ENCODE measurements at regions not wholly inside any gene's neighbourhood (a gene's known extent, or its start where the extent isn't known, plus 50 kb on each side); places are given as distances from the start of the nearest gene placed in this dataset.

DNA sequence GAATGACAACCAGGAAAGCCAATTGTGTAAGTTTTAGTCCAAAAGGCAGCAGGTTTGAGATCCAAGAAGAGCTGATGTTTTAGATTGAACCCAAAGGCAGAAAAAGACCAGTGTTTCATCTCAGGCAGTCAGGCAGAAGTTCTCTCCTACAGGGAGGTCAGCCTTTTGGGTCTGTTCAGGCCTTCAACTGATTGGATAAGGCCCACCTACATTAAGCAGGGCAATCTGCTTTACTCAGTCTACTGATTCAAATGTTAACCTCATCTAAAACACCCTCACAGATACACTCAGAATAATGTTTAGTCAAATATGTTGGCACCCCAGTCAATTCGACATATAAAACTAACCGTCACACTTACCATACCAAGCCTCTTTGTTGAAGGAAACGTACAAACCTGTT is 134.2 kb upstream of the NEIL3 start:
- TF ChIP-seq, protein P1, sequence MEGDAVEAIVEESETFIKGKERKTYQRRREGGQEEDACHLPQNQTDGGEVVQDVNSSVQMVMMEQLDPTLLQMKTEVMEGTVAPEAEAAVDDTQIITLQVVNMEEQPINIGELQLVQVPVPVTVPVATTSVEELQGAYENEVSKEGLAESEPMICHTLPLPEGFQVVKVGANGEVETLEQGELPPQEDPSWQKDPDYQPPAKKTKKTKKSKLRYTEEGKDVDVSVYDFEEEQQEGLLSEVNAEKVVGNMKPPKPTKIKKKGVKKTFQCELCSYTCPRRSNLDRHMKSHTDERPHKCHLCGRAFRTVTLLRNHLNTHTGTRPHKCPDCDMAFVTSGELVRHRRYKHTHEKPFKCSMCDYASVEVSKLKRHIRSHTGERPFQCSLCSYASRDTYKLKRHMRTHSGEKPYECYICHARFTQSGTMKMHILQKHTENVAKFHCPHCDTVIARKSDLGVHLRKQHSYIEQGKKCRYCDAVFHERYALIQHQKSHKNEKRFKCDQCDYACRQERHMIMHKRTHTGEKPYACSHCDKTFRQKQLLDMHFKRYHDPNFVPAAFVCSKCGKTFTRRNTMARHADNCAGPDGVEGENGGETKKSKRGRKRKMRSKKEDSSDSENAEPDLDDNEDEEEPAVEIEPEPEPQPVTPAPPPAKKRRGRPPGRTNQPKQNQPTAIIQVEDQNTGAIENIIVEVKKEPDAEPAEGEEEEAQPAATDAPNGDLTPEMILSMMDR (IDR thresholded peaks at IDR 0.05) = no peak

DNA sequence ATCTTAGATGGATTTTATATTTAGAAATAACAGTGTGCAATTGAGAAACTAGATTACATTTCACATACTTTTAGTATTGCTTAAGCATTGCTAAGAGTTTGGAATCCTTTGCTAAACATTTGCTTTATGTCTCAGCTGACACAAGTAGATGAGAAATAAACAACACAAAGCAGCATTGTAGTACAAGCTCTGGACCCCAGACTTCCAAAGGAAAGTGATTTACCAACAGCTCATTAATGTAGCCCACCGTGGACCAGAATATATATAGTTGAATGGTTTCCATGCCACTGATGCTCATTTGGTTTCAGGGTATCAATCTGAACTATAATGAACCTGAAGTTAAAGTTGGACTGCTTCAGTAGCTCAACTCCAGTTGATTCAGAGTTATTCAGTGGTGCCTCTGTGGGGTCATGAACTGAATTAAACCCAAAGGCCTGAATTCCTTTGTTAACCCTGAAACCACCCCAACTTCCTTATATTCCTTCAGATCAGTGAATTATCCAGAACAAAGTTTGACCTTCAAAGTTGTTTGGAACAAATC is 132.1 kb upstream of the NEIL3 start:
- TF ChIP-seq, protein P1 (IDR thresholded peaks at IDR 0.05) = no peak

DNA sequence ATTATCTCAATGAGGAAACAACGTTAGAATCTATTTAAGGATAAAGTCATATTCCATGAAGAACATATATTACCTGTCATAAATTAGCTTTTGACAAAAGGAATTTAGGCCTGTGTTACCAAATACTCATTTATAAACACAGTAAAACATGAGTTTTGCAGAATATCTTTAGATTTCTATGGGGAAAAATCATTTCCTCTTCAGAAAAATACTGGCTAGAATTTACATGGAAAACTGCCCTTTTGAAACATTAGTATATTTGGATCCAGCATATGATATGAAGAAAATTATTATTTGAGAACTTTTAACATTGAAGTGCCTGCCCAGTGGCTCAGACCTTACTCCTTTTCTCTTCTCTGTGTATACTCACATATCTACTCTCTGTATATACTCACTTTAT is 131.4 kb upstream of the NEIL3 start:
- TF ChIP-seq, protein P1 (IDR thresholded peaks at IDR 0.05) = no peak

DNA sequence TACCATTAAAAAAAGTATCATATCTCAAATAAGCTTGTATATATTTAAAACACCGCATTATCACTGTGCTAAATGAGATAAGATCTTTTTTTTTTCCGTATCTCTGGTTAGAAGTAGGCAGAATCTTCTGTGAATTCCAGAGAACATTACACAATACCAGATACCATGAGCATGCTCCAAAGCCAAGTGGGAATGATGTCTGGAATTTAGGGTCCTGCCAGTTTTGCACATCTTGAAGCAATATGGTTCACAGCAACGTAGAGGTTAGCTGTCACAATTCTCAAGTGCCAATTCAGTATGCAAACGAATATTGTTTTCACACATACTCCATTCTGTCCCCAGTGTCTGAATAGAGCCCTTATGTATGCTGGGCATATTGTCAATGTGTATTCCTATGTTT is 127.5 kb upstream of the NEIL3 start:
- TF ChIP-seq, protein P1 (IDR thresholded peaks at IDR 0.05) = no peak

DNA sequence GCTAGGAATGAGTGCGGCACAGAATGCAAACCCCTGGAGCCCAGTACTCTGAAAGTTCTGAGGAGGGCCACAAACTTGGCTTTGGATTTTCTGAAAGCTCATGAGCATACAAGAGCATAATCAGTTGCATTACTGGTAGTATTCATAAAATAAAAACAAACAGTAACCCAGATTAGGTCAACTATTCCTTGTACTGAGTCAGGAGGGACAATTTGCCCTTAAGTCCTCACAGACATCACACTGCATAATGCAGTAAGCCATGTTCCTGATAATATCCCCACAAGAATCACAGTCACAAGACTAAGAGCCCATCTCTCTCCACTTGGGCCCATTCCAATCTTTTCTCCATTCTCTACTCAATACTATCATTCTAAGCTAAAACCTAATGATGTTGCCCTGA is 126.9 kb upstream of the NEIL3 start:
- TF ChIP-seq, protein P1 (IDR thresholded peaks at IDR 0.05) = no peak

DNA sequence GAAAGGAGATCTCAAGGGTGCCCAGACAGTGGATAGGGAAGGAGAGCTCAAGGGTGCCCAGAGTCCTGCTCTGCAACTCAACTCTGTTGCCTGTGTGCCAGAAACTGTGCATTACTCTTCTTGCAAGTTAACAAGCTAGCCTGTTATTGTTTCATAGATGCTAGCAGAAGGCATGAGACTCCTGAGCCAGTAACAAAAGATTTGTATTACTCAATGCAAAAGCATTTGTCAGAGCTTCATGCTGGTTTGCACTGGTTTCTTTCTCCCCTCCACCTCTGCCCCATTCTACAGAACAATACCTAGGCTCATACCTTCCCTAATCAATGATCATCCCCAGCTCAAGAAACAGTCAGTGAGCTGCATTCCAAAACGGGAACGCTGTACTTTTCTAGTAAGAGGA is 124.5 kb upstream of the NEIL3 start:
- TF ChIP-seq, protein P1 (IDR thresholded peaks at IDR 0.05) = no peak

DNA sequence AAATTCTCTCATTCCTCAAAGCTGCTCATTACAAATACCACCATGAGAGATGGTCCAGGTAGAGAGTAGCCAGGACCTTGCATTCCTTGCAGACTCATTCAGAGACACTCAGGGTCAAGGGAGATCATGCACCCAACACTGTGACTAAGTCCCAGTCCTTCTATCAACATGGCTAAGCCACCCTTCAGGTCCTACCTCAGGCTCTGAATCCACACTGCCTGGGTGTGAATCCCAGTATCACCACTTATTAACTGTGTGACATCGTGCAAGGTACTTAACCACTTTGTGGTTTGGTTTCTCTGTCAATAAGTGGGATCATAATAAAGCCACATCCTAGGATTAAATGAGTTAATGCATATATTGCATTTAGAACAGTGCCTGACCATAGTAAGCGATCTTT is 124.1 kb upstream of the NEIL3 start:
- TF ChIP-seq, protein P1 (IDR thresholded peaks at IDR 0.05) = no peak

DNA sequence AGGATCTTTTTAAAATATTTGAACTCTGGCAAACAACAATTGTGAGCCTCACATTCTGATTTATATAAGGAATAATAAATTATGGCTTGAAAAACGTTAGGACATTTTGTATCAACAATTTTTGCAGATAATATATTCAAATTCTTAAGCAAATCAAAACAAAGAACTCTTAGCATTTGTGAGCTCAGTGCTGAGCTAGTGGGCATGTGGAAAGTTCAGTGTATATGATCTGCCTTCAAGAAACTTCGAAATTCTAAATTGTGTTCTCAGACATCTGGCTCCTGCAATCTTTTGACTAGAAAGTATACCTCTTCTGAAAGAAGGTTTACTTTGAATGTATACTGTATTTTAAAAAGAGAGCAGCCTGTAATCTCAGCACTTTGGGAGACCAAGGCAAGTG is 122.3 kb upstream of the NEIL3 start:
- TF ChIP-seq, protein P1 (IDR thresholded peaks at IDR 0.05) = no peak

Measured in LNCAP (cell line).